ENCODE measurements at regions not wholly inside any gene's neighbourhood (a gene's known extent, or its start where the extent isn't known, plus 50 kb on each side); places are given as distances from the start of the nearest gene placed in this dataset.

DNA sequence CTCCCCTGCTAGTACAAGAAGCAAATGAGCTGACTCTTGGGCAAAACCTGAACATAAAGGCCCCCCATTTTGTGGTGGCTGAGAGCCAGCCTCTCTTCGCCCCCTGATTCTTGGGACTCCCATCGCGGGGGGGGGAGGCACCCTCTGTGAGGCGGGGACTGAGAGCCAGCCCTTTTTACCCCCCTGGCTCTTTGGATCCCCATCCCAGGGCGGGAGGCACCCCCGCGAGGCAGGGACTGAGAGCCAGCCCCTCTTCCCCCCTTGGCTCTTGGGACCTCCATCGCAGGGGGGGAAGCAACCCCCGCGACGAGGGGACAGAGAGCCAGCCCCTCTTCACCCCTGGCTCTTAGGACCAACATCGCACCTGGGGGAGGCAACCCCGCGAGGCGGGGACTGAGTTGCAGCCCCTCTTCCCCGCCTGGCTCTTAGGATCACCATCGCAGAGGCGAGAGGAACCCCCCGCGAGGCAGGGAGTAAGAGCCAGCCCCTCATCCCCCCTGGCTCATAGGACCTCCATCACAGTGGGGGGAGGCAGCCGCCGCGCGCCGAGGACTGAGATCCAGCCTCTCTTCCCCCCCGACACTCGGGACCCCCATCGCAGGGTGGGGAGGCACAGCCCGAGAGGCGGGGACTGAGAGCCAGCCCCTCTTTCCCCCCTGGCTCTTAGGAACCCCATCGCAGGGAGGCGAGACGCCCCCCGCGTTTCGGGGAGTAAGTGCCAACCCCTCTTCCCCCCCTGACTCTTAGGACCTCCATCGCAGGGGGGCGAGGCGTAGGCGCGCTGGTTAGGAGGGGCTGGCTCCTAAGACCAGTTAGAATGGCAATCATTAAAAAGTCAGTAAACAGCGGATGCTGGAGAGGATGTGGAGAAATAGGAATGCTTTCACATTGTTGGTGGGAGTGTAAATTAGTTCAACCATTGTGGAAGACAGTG is 2428.4 kb upstream of the PCDH20 start:
- TF ChIP-seq SUZ12 (IDR thresholded peaks at IDR 0.05) (no peak), TARDBP (IDR thresholded peaks at IDR 0.05) (no peak)
- TF ChIP-seq, protein P1, sequence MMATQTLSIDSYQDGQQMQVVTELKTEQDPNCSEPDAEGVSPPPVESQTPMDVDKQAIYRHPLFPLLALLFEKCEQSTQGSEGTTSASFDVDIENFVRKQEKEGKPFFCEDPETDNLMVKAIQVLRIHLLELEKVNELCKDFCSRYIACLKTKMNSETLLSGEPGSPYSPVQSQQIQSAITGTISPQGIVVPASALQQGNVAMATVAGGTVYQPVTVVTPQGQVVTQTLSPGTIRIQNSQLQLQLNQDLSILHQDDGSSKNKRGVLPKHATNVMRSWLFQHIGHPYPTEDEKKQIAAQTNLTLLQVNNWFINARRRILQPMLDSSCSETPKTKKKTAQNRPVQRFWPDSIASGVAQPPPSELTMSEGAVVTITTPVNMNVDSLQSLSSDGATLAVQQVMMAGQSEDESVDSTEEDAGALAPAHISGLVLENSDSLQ (IDR thresholded peaks at IDR 0.05): no peak

All from HEK293T (cell line).